ENCODE measurements at regions not wholly inside any gene's neighbourhood (a gene's known extent, or its start where the extent isn't known, plus 50 kb on each side); places are given as distances from the start of the nearest gene placed in this dataset.

GRCh38 chr18:67919316-67919715, 402.8 kb upstream of the DSEL start:
- H3K4me2 ChIP-seq (ENCODE audit: low read length), result no peak overlapping the region
- H3K4me1 ChIP-seq, result no peaks in the 10 kb centered on the region
- no peaks in the 10 kb centered on the region for H3K79me2 ChIP-seq
- H3K9ac ChIP-seq, result no peak overlapping the region
- H3K4me3 ChIP-seq (ENCODE audit: low read depth, low read length), result no peak overlapping the region
- H3K9me3 ChIP-seq (ENCODE audit: control insufficient read depth, low read length), result no peaks in the 10 kb centered on the region
- H2AFZ ChIP-seq, result no peak overlapping the region
- H3K36me3 ChIP-seq (ENCODE audit: control insufficient read depth, insufficient read depth, low read length), result no peaks in the 10 kb centered on the region
- TF ChIP-seq CTCF (IDR thresholded peaks at IDR 0.05), result no peak
- H3K27me3 ChIP-seq (ENCODE audit: control insufficient read depth, insufficient read depth, low read length), result no peaks in the 10 kb centered on the region
- H3K27ac ChIP-seq, result no peak overlapping the region

- Histone ChIP-seq H3K9ac (no peak overlapping the region), H3K36me3 (ENCODE audit: control insufficient read depth, insufficient read depth, low read length) (no peaks in the 10 kb centered on the region), H3K4me3 (ENCODE audit: low read depth, low read length) (no peak overlapping the region), H3K4me2 (ENCODE audit: low read length) (no peak overlapping the region), H3K27ac (no peak overlapping the region), H2AFZ (no peak overlapping the region), H3K27me3 (ENCODE audit: control insufficient read depth, insufficient read depth, low read length) (no peaks in the 10 kb centered on the region), H3K9me3 (ENCODE audit: control insufficient read depth, low read length) (no peaks in the 10 kb centered on the region), H3K4me1 (no peaks in the 10 kb centered on the region), H3K79me2 (no peaks in the 10 kb centered on the region)
- TF ChIP-seq CTCF (IDR thresholded peaks at IDR 0.05), result no peak
These were observed 399.6 kb upstream of the DSEL start for GRCh38 chr18:67916097-67916496.

DNA sequence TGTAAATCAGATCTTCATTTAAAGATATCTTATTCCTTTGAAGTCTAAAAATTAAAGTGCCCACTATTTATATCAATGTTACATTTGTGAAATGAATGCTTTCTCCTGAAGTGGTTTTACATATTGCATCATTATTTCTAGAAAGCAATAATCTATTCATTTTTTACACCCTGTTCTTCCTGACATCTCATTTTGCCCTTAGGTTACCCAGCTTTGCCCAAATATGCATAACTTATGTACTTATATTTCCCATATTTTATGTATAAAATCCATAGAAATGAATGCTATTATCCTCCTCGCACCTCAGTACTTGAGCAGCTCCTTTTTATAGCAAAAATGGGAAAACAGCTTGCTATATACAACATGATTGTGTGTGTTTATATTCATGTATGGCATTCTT, 396.5 kb upstream of the DSEL start:
- no peak overlapping the region for H2AFZ ChIP-seq
- H3K27me3 ChIP-seq (ENCODE audit: control insufficient read depth, insufficient read depth, low read length), result no peaks in the 10 kb centered on the region
- no peak overlapping the region for H3K27ac ChIP-seq
- H3K4me1 ChIP-seq, result no peaks in the 10 kb centered on the region
- H3K4me2 ChIP-seq (ENCODE audit: low read length), result no peak overlapping the region
- H3K36me3 ChIP-seq (ENCODE audit: control insufficient read depth, insufficient read depth, low read length), result no peaks in the 10 kb centered on the region
- H3K9me3 ChIP-seq (ENCODE audit: control insufficient read depth, low read length), result no peaks in the 10 kb centered on the region
- no peak overlapping the region for H3K9ac ChIP-seq
- H3K4me3 ChIP-seq (ENCODE audit: low read depth, low read length), result no peak overlapping the region
- TF ChIP-seq CTCF (IDR thresholded peaks at IDR 0.05), result no peak
- no peaks in the 10 kb centered on the region for H3K79me2 ChIP-seq

- Histone ChIP-seq H3K9me3 (ENCODE audit: control insufficient read depth, low read length) (no peaks in the 10 kb centered on the region), H3K9ac (no peak overlapping the region), H3K4me2 (ENCODE audit: low read length) (no peak overlapping the region), H3K27ac (no peak overlapping the region), H3K27me3 (ENCODE audit: control insufficient read depth, insufficient read depth, low read length) (no peaks in the 10 kb centered on the region), H3K36me3 (ENCODE audit: control insufficient read depth, insufficient read depth, low read length) (no peaks in the 10 kb centered on the region), H2AFZ (no peak overlapping the region), H3K4me1 (no peaks in the 10 kb centered on the region), H3K79me2 (no peaks in the 10 kb centered on the region), H3K4me3 (ENCODE audit: low read depth, low read length) (no peak overlapping the region)
- no peak for TF ChIP-seq CTCF (IDR thresholded peaks at IDR 0.05)
These were observed 385.1 kb upstream of the DSEL start for GRCh38 chr18:67901573-67901972.

- H3K79me2 ChIP-seq, result no peaks in the 10 kb centered on the region
- TF ChIP-seq CTCF (IDR thresholded peaks at IDR 0.05), result no peak
- H3K4me1 ChIP-seq, result no peaks in the 10 kb centered on the region
- H3K27me3 ChIP-seq (ENCODE audit: control insufficient read depth, insufficient read depth, low read length), result no peaks in the 10 kb centered on the region
- H3K9me3 ChIP-seq (ENCODE audit: control insufficient read depth, low read length), result no peaks in the 10 kb centered on the region
- no peak overlapping the region for H3K4me3 ChIP-seq (ENCODE audit: low read depth, low read length)
- H3K4me2 ChIP-seq (ENCODE audit: low read length), result no peak overlapping the region
- no peak overlapping the region for H3K27ac ChIP-seq
- no peaks in the 10 kb centered on the region for H3K36me3 ChIP-seq (ENCODE audit: control insufficient read depth, insufficient read depth, low read length)
- H2AFZ ChIP-seq, result no peak overlapping the region
- no peak overlapping the region for H3K9ac ChIP-seq
These were observed 379.9 kb upstream of the DSEL start for GRCh38 chr18:67896451-67896850.

Data from parathyroid adenoma (tissue), 2 donors.